DND-41 (cell line): ENCODE measurements at regions not wholly inside any gene's neighbourhood (a gene's known extent, or its start where the extent isn't known, plus 50 kb on each side); places are given as distances from the start of the nearest gene placed in this dataset.
A peak's percentile ranks its signal among the peaks of the same experiment; 100 is the strongest.

Source experiments
- ATAC-seq: fragments of 200-7000 bp; cut with Tn5 transposase; 3 replicates; pipeline ENCODE4 v1.9.1; 2021; ENCODE audit warnings: low read depth; ENCODE audit not compliant: insufficient read depth
- DNase-seq: peaks from one replicate; pipeline ENCODE4 v3.0.0-alpha.2; 2020
- H2AFZ ChIP-seq: 2 replicates; pipeline ENCODE4 v1.6.0; 2012; ENCODE audit warnings: low read depth, low read length
- H3K27ac ChIP-seq: 2 replicates; pipeline ENCODE4 v1.5.1; 2012; ENCODE audit warnings: low read length, inconsistent platforms
- H3K27me3 ChIP-seq: fragments of 200-600 bp; sonication (generic); 2 replicates; pipeline ENCODE4 v1.6.0; 2012; ENCODE audit warnings: low read length, mild to moderate bottlenecking, inconsistent platforms; ENCODE audit not compliant: insufficient read depth, poor library complexity
- H3K36me3 ChIP-seq: 2 replicates; pipeline ENCODE4 v1.5.1; 2012; ENCODE audit warnings: low read length, inconsistent platforms; ENCODE audit not compliant: insufficient read depth
- H3K4me1 ChIP-seq: 2 replicates; pipeline ENCODE4 v1.5.1; 2012; ENCODE audit warnings: mild to moderate bottlenecking, low read length; ENCODE audit not compliant: insufficient read depth
- H3K4me2 ChIP-seq: 2 replicates; pipeline ENCODE4 v1.6.0; 2012; ENCODE audit warnings: mild to moderate bottlenecking, moderate library complexity, low read length, inconsistent platforms; ENCODE audit not compliant: insufficient read depth
- H3K4me3 ChIP-seq, 2 experiments: fragments of 200-600 bp in 1 of 2; shearing (Covaris generic) in 1 of 2; 2 replicates each; pipeline ENCODE4 v1.5.1; 2012 to 2016; ENCODE audit warnings: inconsistent platforms in 2 of 2, low read length in 2 of 2, mild to moderate bottlenecking in 2 of 2, low read depth in 1 of 2, moderate library complexity in 1 of 2
- H3K79me2 ChIP-seq: 2 replicates; pipeline ENCODE4 v1.6.0; 2012; ENCODE audit warnings: low read length, inconsistent platforms; ENCODE audit not compliant: insufficient read depth
- H3K9ac ChIP-seq: 2 replicates; pipeline ENCODE4 v1.6.0; 2012; ENCODE audit warnings: low read depth, mild to moderate bottlenecking, inconsistent platforms, low read length, moderate library complexity
- H3K9me3 ChIP-seq: 2 replicates; pipeline ENCODE4 v1.5.1; 2012; ENCODE audit warnings: low read length, moderate library complexity, mild to moderate bottlenecking, inconsistent platforms; ENCODE audit not compliant: insufficient read depth, severe bottlenecking
- H4K20me1 ChIP-seq: 2 replicates; pipeline ENCODE4 v1.6.0; 2012; ENCODE audit warnings: low read length; ENCODE audit not compliant: insufficient read depth
- EZH2 ChIP-seq: IDR thresholded peaks from 3 replicates; pipeline ENCODE4 v1.6.1; 2012; ENCODE audit warnings: borderline replicate concordance, low read depth, mild to moderate bottlenecking, moderate library complexity, low read length, inconsistent platforms; ENCODE audit not compliant: severe bottlenecking
- TF ChIP-seq, protein P1 (sequence below): IDR thresholded peaks from 2 replicates; pipeline ENCODE4 v1.5.1; 2012; ENCODE audit warnings: borderline replicate concordance, low read length, moderate library complexity, mild to moderate bottlenecking; ENCODE audit not compliant: poor library complexity, severe bottlenecking; ENCODE audit errors: extremely low read depth

DNA sequence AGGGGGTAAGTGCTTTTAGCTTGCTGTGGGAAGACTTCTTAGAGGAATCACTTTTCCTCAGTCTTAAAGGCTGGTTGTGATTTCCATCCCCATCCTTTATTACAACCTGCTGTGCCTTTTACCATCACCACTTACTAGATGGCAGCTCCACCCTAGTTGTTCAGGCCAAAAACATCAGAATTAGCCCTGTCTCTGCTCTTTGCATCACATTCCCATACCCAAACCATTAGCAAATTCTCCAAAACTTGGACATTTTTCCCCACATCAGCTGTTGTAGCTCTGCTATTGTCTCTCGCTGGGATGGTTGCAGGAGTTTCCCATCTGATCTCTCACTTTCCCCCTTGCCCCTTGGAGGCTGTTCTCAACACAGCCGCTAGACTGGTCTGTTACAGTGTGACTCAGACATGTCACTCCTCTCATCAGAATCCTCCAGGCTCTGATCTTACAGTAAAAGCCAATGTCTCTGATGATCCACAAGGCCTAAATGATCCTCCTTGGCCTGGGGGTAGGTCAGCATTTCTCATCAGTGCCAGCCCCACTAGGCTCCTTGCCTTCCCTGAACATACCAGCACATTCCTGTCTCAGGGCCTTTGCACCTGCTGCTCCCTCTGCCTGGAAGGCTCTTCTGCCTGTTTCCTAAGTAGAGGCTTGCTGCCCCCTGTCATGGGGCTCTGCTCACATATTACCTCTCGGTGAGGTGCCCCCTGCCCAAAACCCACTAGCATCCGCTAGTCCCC lies 102.5 kb downstream of the BEGAIN start:
- Histone ChIP-seq H3K9me3 (no peaks in the 10 kb centered on the region), H3K79me2 (no peaks in the 10 kb centered on the region), H3K4me2 (no peak overlapping the region), H3K36me3 (peaks cover 7% of the 10 kb centered on the region; the same call in 1 of the 2 replicates), H3K27ac (peak overlapping the region; percentile 41; the same call in 1 of the 2 replicates), H3K4me1 (peaks cover 26% of the 10 kb centered on the region), H3K27me3 (no peaks in the 10 kb centered on the region), H3K9ac (no peak overlapping the region), H4K20me1 (peaks cover 4% of the 10 kb centered on the region; the same call in 1 of the 2 replicates), H3K4me3 (no peak overlapping the region), H2AFZ (no peak overlapping the region)
- TF ChIP-seq, protein P1, sequence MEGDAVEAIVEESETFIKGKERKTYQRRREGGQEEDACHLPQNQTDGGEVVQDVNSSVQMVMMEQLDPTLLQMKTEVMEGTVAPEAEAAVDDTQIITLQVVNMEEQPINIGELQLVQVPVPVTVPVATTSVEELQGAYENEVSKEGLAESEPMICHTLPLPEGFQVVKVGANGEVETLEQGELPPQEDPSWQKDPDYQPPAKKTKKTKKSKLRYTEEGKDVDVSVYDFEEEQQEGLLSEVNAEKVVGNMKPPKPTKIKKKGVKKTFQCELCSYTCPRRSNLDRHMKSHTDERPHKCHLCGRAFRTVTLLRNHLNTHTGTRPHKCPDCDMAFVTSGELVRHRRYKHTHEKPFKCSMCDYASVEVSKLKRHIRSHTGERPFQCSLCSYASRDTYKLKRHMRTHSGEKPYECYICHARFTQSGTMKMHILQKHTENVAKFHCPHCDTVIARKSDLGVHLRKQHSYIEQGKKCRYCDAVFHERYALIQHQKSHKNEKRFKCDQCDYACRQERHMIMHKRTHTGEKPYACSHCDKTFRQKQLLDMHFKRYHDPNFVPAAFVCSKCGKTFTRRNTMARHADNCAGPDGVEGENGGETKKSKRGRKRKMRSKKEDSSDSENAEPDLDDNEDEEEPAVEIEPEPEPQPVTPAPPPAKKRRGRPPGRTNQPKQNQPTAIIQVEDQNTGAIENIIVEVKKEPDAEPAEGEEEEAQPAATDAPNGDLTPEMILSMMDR: no peak
- TF ChIP-seq EZH2: no peak
- no peak for DNase-seq
- no peak for ATAC-seq

DNA sequence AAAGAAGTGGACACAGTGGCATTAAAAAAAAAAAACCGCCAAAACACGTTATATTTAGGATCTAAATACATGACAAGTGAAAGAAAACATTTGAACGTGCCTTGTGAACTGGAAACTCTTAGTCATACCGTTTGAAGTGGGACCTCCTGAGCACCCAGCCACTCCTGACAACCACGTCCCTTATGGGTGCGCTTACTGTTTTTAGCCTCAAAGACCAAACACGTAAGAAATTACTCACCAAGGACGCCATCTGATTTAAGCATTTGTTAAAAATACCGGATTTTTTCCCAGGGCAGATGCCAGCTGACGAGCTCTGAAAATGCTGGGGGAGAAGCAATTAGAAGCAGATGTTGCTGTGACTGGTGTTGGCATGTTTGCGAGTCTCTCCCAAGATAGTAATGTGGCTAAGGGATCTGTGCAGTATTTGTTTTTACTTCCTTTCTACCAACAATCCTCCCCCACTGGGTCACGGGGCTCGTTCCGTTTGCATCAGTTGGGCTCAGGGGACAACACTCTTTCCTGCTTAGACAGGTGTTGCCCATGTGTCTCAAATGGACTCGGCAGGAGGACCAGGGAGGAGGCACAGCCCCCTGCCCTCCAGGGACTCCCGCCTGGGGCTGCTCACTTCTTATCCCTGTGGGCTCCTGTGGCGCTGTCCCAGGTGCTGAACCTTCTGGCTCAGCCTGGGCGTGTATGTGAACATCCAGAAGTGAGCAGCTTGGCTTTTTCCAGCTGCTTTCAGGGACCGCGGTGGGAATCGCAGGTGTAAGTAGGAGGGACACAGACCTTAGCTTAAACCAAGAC lies 101.0 kb downstream of the BEGAIN start:
- H3K9me3 ChIP-seq: no peaks in the 10 kb centered on the region
- no peak for TF ChIP-seq EZH2
- TF ChIP-seq, protein P1: no peak
- no peak overlapping the region for H3K9ac ChIP-seq
- DNase-seq (peak; percentile 85), ATAC-seq (peak; percentile 95)
- no peaks in the 10 kb centered on the region for H3K27me3 ChIP-seq
- peaks cover 26% of the 10 kb centered on the region for H3K4me1 ChIP-seq
- H3K36me3 ChIP-seq: peaks cover 7% of the 10 kb centered on the region; the same call in 1 of the 2 replicates
- no peak overlapping the region for H3K4me3 ChIP-seq
- no peak overlapping the region; the same call in 1 of the 2 replicates for H3K27ac ChIP-seq
- no peak overlapping the region for H2AFZ ChIP-seq
- H3K79me2 ChIP-seq: no peaks in the 10 kb centered on the region
- H3K4me2 ChIP-seq: no peak overlapping the region
- peaks cover 4% of the 10 kb centered on the region; the same call in 1 of the 2 replicates for H4K20me1 ChIP-seq
